ENCODE measurements at regions not wholly inside any gene's neighbourhood (a gene's known extent, or its start where the extent isn't known, plus 50 kb on each side); places are given as distances from the start of the nearest gene placed in this dataset.
A peak's percentile ranks its signal among the peaks of the same experiment; 100 is the strongest.

DNA sequence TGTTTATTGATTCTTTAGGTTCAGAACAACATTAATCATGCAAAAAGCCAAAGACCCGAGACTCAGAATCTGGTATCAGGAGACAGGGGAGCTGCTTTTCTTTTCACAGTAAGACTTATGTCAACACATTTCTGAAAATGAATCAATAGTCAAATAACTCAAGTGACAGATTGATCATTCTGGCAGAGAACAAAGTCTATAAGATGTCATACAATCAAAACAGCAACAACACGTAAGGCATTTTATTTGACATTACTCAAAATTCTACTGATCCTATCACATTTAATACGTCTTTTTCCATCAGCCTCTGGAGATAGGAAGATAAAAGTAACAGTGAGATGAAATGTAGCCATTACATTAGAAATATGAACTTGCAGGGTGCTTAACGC lies 93.4 kb upstream of the EEF1E1 start:
- TF ChIP-seq CTCF (IDR thresholded peaks at IDR 0.05; ENCODE audit: low read length, missing control alignments): no peak
- no peak overlapping the region for H3K4me3 ChIP-seq (replicated peaks; ENCODE audit: low read depth, low read length)
- DNase-seq (ENCODE audit: low read depth): no peak

DNA sequence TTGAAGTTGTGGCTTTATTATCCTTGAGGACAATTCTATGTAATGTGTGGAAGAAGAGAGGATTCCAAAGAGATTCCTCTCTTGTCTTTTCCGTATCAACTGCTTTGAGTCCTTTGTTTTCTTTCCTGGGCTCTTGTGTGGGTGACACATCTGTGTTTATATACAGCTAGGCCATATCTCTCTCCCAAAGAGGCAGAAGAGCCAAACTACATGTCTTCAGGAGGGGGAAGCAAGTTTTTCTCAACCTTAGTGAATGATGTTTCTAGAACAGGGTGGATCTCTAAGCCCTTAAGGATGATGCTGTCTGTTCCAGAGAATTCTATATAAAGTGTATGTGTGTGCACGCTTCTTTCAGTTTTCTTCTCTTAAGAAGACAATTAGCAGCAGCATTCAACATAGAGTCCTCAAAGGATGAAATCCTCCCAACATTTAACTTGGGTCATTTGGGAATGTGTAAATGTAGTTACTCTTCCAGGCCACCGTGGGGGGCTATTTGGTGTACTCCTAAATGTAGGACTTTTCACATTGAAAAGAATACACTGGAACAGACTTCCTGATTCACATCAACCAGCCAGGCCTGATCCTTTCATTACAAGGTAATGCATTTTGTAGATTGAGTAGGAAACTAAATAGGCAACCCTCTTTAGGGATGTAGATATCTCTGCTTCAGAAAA lies 92.8 kb upstream of the EEF1E1 start:
- H3K4me3 ChIP-seq (replicated peaks; ENCODE audit: low read depth, low read length): no peak overlapping the region
- no peak for TF ChIP-seq CTCF (IDR thresholded peaks at IDR 0.05; ENCODE audit: low read length, missing control alignments)
- DNase-seq (ENCODE audit: low read depth): no peak

DNA sequence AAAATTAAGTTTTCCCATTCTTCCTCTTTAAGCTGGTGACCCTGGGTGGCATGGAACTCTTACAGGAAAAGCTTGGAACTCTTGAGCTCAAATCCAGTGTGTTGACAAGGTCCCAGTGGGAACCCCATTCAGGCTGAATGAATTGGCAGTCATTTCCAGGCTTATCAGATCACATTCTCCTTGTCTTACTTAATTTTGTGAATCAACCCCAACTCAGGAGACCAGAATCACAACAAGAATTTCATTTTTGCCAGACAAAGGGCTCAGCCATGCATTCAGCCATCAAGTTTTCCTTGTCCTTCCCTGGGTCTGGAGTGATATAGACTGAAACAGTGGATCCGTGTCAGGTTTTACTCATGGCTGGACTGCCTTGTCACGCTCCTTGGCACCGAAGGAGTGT lies 92.1 kb upstream of the EEF1E1 start:
- no peak for TF ChIP-seq CTCF (IDR thresholded peaks at IDR 0.05; ENCODE audit: low read length, missing control alignments)
- peak; percentile 6 for DNase-seq (ENCODE audit: low read depth)
- H3K4me3 ChIP-seq (replicated peaks; ENCODE audit: low read depth, low read length): no peak overlapping the region

DNA sequence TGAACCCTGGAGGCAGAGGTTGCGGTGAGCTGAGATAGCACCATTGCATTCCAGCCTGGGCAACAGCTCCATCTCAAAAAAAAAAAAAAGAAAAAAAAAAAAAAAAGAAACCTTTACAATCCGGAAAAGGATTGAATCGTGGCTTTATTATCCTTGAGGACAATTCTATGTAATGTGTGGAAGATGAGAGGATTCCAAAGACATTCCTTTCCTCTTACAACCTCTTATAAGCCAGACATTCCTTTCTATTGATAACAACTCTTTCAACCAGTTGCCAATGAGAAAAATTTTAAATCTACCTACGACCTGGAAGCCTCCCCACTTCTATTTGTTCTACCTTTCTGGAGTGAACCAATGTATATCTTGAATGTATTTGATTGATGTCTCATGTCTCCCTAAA lies 91.2 kb upstream of the EEF1E1 start:
- no peak overlapping the region for H3K4me3 ChIP-seq (replicated peaks; ENCODE audit: low read depth, low read length)
- TF ChIP-seq CTCF (IDR thresholded peaks at IDR 0.05; ENCODE audit: low read length, missing control alignments): no peak
- DNase-seq (ENCODE audit: low read depth): no peak

GRCh38 chr6:8192597-8192996 lies 90.2 kb upstream of the EEF1E1 start:
- H3K4me3 ChIP-seq (replicated peaks; ENCODE audit: low read depth, low read length): no peak overlapping the region
- TF ChIP-seq CTCF (IDR thresholded peaks at IDR 0.05; ENCODE audit: low read length, missing control alignments): no peak
- DNase-seq (ENCODE audit: low read depth): no peak

DNA sequence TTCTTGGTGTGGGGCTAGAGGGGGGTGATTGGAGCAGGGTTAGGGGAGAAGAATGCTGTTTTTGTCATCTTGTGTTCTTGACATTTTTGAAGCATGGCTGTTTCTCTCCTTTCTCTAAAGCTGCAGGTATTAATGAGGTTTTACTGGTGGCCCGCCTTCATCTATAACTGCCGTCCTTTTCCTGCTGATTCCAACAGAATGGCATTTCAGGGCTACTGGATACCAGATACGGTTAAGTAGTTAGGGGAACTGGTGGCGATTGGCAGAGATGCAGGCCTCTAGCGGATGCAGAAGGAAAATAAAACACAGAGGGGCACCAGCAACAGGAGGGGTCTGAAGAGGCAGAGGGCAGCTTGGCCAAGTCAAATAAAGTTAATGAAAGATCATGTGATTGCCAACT lies 89.7 kb upstream of the EEF1E1 start:
- H3K4me3 ChIP-seq (replicated peaks; ENCODE audit: low read depth, low read length): no peak overlapping the region
- no peak for TF ChIP-seq CTCF (IDR thresholded peaks at IDR 0.05; ENCODE audit: low read length, missing control alignments)
- DNase-seq (ENCODE audit: low read depth): no peak

DNA sequence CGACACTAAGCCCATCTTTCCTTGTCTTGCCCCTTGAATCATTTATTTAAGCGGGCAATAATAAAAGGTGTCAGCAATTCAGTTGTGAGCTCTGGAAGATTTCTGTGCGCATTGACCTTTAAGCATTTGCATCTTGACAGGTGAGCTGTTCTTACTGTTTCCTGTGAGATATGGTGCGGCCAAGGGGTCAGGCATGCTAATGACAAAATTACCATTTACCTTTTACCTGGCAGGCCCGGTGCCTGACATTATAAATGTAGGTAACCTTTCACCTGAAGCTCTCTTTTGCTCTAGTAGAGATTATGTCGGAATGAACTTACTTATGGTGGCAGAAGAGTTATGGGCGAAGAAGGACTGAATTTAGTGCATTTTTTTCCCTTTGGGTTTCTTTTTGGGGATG lies 89.3 kb upstream of the EEF1E1 start:
- no peak for TF ChIP-seq CTCF (IDR thresholded peaks at IDR 0.05; ENCODE audit: low read length, missing control alignments)
- H3K4me3 ChIP-seq (replicated peaks; ENCODE audit: low read depth, low read length): no peak overlapping the region
- no peak for DNase-seq (ENCODE audit: low read depth)

Measured in fibroblast of pulmonary artery (primary cell).